Neuronal stem cell (in vitro differentiated cells): ENCODE measurements at regions not wholly inside any gene's neighbourhood (a gene's known extent, or its start where the extent isn't known, plus 50 kb on each side); places are given as distances from the start of the nearest gene placed in this dataset.

Experiments used
- DNase-seq: peaks from one replicate; pipeline ENCODE4 v3.0.0-alpha.2; 2013; ENCODE audit warnings: low spot score
- H2AFZ ChIP-seq: one replicate; pipeline ENCODE4 v1.6.1; 2013; ENCODE audit warnings: mild to moderate bottlenecking, low read length, inconsistent platforms
- H2AK5ac ChIP-seq: 2 replicates; pipeline ENCODE4 v1.6.1; 2013; ENCODE audit warnings: low read depth, mild to moderate bottlenecking, inconsistent platforms, low read length, moderate library complexity, mixed read lengths
- H2BK120ac ChIP-seq: 2 replicates; pipeline ENCODE4 v1.6.1; 2013; ENCODE audit warnings: low read depth, mild to moderate bottlenecking, inconsistent platforms, low read length, moderate library complexity, mixed read lengths
- H2BK12ac ChIP-seq: one replicate; pipeline ENCODE4 v1.6.1; 2013; ENCODE audit warnings: low read length, inconsistent platforms
- H2BK15ac ChIP-seq: 2 replicates; pipeline ENCODE4 v1.6.1; 2013; ENCODE audit warnings: mild to moderate bottlenecking, low read length, inconsistent platforms, mixed read lengths
- H2BK5ac ChIP-seq: one replicate; pipeline ENCODE4 v1.6.1; 2013; ENCODE audit warnings: inconsistent platforms, mild to moderate bottlenecking, low read length, moderate library complexity
- H3K14ac ChIP-seq: one replicate; pipeline ENCODE4 v1.6.1; 2013; ENCODE audit warnings: low read length, inconsistent platforms
- H3K18ac ChIP-seq: 2 replicates; pipeline ENCODE4 v1.6.1; 2013; ENCODE audit warnings: low read length, inconsistent platforms
- H3K23ac ChIP-seq: 2 replicates; pipeline ENCODE4 v1.6.1; 2013; ENCODE audit warnings: low read depth, mild to moderate bottlenecking, mixed read lengths, low read length, inconsistent platforms; ENCODE audit not compliant: poor library complexity
- H3K27ac ChIP-seq: replicated peaks from 3 replicates; pipeline ENCODE4 v1.5.1; 2013; ENCODE audit warnings: low read length, inconsistent platforms
- H3K27me3 ChIP-seq, 3 experiments: 2 replicates each; pipeline ENCODE4 v1.6.1; 2013; ENCODE audit warnings: low read length in 3 of 3, mild to moderate bottlenecking in 2 of 3, inconsistent platforms in 1 of 3, low read depth in 1 of 3, mixed read lengths in 1 of 3, moderate library complexity in 1 of 3; ENCODE audit not compliant: control insufficient read depth in 3 of 3, insufficient read depth in 3 of 3
- H3K36me3 ChIP-seq, 2 donors: replicated peaks in 1 of 2; 2 replicates each; pipeline ENCODE4 v1.6.1; 2013; ENCODE audit warnings: low read length in 2 of 2; ENCODE audit not compliant: control insufficient read depth in 2 of 2, insufficient read depth in 2 of 2
- H3K4ac ChIP-seq: 2 replicates; pipeline ENCODE4 v1.6.1; 2013; ENCODE audit warnings: inconsistent platforms, mild to moderate bottlenecking, low read length, moderate library complexity
- H3K4me1 ChIP-seq, 2 donors: 1 replicate in 1 of 2; 2 replicates in 1 of 2; pipeline ENCODE4 v1.6.1; 2013; ENCODE audit warnings: low read length in 2 of 2, low read depth in 1 of 2; ENCODE audit not compliant: control insufficient read depth in 2 of 2, insufficient read depth in 1 of 2
- H3K4me2 ChIP-seq: one replicate; pipeline ENCODE4 v1.6.1; 2013; ENCODE audit warnings: mild to moderate bottlenecking, low read length, inconsistent platforms; ENCODE audit not compliant: insufficient read depth, poor library complexity, severe bottlenecking
- H3K4me3 ChIP-seq, 2 donors: 2 replicates each; pipeline ENCODE4 v1.5.1; 2013; ENCODE audit warnings: low read length in 2 of 2, mild to moderate bottlenecking in 2 of 2, inconsistent platforms in 1 of 2, moderate library complexity in 1 of 2
- H3K79me1 ChIP-seq: one replicate; pipeline ENCODE4 v1.6.1; 2013; ENCODE audit warnings: low read depth, mild to moderate bottlenecking, inconsistent platforms, low read length, moderate library complexity
- H3K9ac ChIP-seq: one replicate; pipeline ENCODE4 v1.6.1; 2013; ENCODE audit warnings: mild to moderate bottlenecking, low read depth, low read length, inconsistent platforms; ENCODE audit not compliant: poor library complexity
- H3K9me3 ChIP-seq, 2 donors: replicated peaks in 1 of 2; 2 replicates each; pipeline versions ENCODE3 to v1.6.1; 2013; ENCODE audit warnings: low read length in 2 of 2, mild to moderate bottlenecking in 2 of 2, inconsistent platforms in 1 of 2, low read depth in 1 of 2, mixed read lengths in 1 of 2, moderate library complexity in 1 of 2; ENCODE audit not compliant: control insufficient read depth in 2 of 2, insufficient read depth in 1 of 2
- H4K8ac ChIP-seq: one replicate; pipeline ENCODE4 v1.6.1; 2013; ENCODE audit warnings: low read depth, mild to moderate bottlenecking, inconsistent platforms, low read length, moderate library complexity
- H4K91ac ChIP-seq: one replicate; pipeline ENCODE4 v1.6.1; 2013; ENCODE audit warnings: low read length, low read depth, mild to moderate bottlenecking, inconsistent platforms; ENCODE audit not compliant: poor library complexity
- WGBS, 2 donors: extraction: QIAGEN DNeasy Blood & Tissue Kit; methylation state at CpG; one replicate each; pipeline ENCODE4 v1.1.7; 2013; ENCODE audit warnings: missing lambda C conversion rate in 2 of 2, mixed read lengths in 1 of 2; ENCODE audit not compliant: insufficient read length in 2 of 2, insufficient replicate concordance in 1 of 2; ENCODE audit errors: extremely low coverage in 2 of 2; 5-methylcytosine and 5-hydroxymethylcytosine counted together

GRCh38 chr2:204431529-204431928 is 113.7 kb upstream of the PARD3B start:
- H3K9ac ChIP-seq = no peak overlapping the region
- H3K23ac ChIP-seq = no peak overlapping the region
- H2AK5ac ChIP-seq = no peak overlapping the region
- no peak overlapping the region for H3K14ac ChIP-seq
- no peak overlapping the region for H4K91ac ChIP-seq
- no peak overlapping the region for H3K27ac ChIP-seq
- H3K18ac ChIP-seq = no peak overlapping the region
- H3K36me3 ChIP-seq = no peaks in the 10 kb centered on the region
- no peak overlapping the region for H2BK5ac ChIP-seq
- H2BK12ac ChIP-seq = no peak overlapping the region
- DNase-seq = no peak
- no peaks in the 10 kb centered on the region for H3K27me3 ChIP-seq
- no peak overlapping the region for H3K4me2 ChIP-seq
- no peak overlapping the region for H2BK120ac ChIP-seq
- no CpG with 5 or more reads among the region's 1 CpG for WGBS, 2 donors
- H3K9me3 ChIP-seq = peaks cover 0 to 17% of the 10 kb centered on the region in 2 donors
- H2BK15ac ChIP-seq = no peak overlapping the region
- H3K79me1 ChIP-seq = no peaks in the 10 kb centered on the region
- no peaks in the 10 kb centered on the region for H3K4me1 ChIP-seq
- H3K4ac ChIP-seq = no peak overlapping the region
- H3K4me3 ChIP-seq = no peak overlapping the region
- H4K8ac ChIP-seq = no peak overlapping the region
- no peak overlapping the region for H2AFZ ChIP-seq

GRCh38 chr2:204432196-204432595 is 113.1 kb upstream of the PARD3B start:
- Histone ChIP-seq H3K36me3 (no peaks in the 10 kb centered on the region), H3K23ac (no peak overlapping the region), H3K79me1 (no peaks in the 10 kb centered on the region), H2AK5ac (no peak overlapping the region), H4K91ac (no peak overlapping the region), H2BK120ac (no peak overlapping the region), H3K14ac (no peak overlapping the region), H3K9ac (no peak overlapping the region), H3K4me1 (peaks cover under 1% of the 10 kb centered on the region in 2 donors), H3K27ac (no peak overlapping the region), H3K9me3 (peaks cover 0 to 17% of the 10 kb centered on the region in 2 donors), H3K4me3 (no peak overlapping the region), H2BK15ac (no peak overlapping the region), H3K4me2 (no peak overlapping the region), H3K4ac (no peak overlapping the region), H2BK5ac (no peak overlapping the region), H2AFZ (no peak overlapping the region), H3K18ac (no peak overlapping the region), H2BK12ac (no peak overlapping the region), H4K8ac (no peak overlapping the region), H3K27me3 (no peaks in the 10 kb centered on the region)
- WGBS, 2 donors = no CpG with 5 or more reads among the region's 6 CpGs
- DNase-seq = no peak

- Histone ChIP-seq H2BK5ac (no peak overlapping the region), H4K91ac (no peak overlapping the region), H3K18ac (no peak overlapping the region), H3K4me1 (peaks cover 17 to 18% of the 10 kb centered on the region in 2 donors), H4K8ac (no peak overlapping the region), H2AK5ac (no peak overlapping the region), H3K9me3 (peaks cover 0 to 17% of the 10 kb centered on the region in 2 donors), H2BK15ac (no peak overlapping the region), H3K27ac (no peak overlapping the region), H3K4me2 (no peak overlapping the region), H3K79me1 (no peaks in the 10 kb centered on the region), H3K27me3 (no peaks in the 10 kb centered on the region), H3K36me3 (no peaks in the 10 kb centered on the region), H2BK12ac (no peak overlapping the region), H3K4ac (no peak overlapping the region), H3K9ac (no peak overlapping the region), H3K23ac (no peak overlapping the region), H3K4me3 (no peak overlapping the region), H2BK120ac (no peak overlapping the region), H2AFZ (no peak overlapping the region), H3K14ac (no peak overlapping the region)
- no CpG with 5 or more reads among the region's 3 CpGs for WGBS, 2 donors
- no peak for DNase-seq
Observed at GRCh38 chr2:204434660-204435462, 110.4 kb upstream of the PARD3B start.

GRCh38 chr2:204436230-204436629 is 109.0 kb upstream of the PARD3B start:
- no peak overlapping the region for H2AFZ ChIP-seq
- no peak overlapping the region for H4K91ac ChIP-seq
- no peak overlapping the region for H3K9ac ChIP-seq
- H2BK5ac ChIP-seq = no peak overlapping the region
- H3K79me1 ChIP-seq = no peaks in the 10 kb centered on the region
- no CpG with 5 or more reads among the region's 1 CpG for WGBS, 2 donors
- no peaks in the 10 kb centered on the region for H3K36me3 ChIP-seq
- no peak overlapping the region for H3K27ac ChIP-seq
- peaks cover 0 to 26% of the 10 kb centered on the region in 2 donors for H3K9me3 ChIP-seq
- no peak overlapping the region for H3K4me3 ChIP-seq
- H2BK12ac ChIP-seq = no peak overlapping the region
- no peak overlapping the region for H3K4ac ChIP-seq
- H3K23ac ChIP-seq = no peak overlapping the region
- no peak overlapping the region for H2BK15ac ChIP-seq
- H3K4me2 ChIP-seq = no peak overlapping the region
- no peak overlapping the region for H4K8ac ChIP-seq
- H2BK120ac ChIP-seq = no peak overlapping the region
- no peaks in the 10 kb centered on the region for H3K27me3 ChIP-seq
- peaks cover 17 to 18% of the 10 kb centered on the region in 2 donors for H3K4me1 ChIP-seq
- no peak overlapping the region for H3K18ac ChIP-seq
- DNase-seq = no peak
- H3K14ac ChIP-seq = no peak overlapping the region
- H2AK5ac ChIP-seq = no peak overlapping the region
